A673 (cell line): ENCODE measurements at regions not wholly inside any gene's neighbourhood (a gene's known extent, or its start where the extent isn't known, plus 50 kb on each side); places are given as distances from the start of the nearest gene placed in this dataset.

ENCODE experiments used
- EZH2 ChIP-seq: fragments of 200-600 bp; sonication (generic); IDR thresholded peaks from 2 replicates; pipeline ENCODE4 v1.6.1; 2017; ENCODE audit warnings: borderline replicate concordance, low read depth, mild to moderate bottlenecking, mixed read lengths, antibody characterized with exemption, low read length; ENCODE audit not compliant: poor library complexity, severe bottlenecking
- TF ChIP-seq, protein P1 (sequence below): fragments of 300-800, 200-600 bp; sonication (generic); conservative IDR thresholded peaks from 2 replicates; pipeline ENCODE4 v1.5.1; 2017; ENCODE audit warnings: low read depth, mild to moderate bottlenecking, antibody characterized with exemption, low read length, moderate library complexity, mixed read lengths

GRCh38 chr9:34892886-34893285 is 65.2 kb upstream of the PHF24 start:
- TF ChIP-seq, protein P1, sequence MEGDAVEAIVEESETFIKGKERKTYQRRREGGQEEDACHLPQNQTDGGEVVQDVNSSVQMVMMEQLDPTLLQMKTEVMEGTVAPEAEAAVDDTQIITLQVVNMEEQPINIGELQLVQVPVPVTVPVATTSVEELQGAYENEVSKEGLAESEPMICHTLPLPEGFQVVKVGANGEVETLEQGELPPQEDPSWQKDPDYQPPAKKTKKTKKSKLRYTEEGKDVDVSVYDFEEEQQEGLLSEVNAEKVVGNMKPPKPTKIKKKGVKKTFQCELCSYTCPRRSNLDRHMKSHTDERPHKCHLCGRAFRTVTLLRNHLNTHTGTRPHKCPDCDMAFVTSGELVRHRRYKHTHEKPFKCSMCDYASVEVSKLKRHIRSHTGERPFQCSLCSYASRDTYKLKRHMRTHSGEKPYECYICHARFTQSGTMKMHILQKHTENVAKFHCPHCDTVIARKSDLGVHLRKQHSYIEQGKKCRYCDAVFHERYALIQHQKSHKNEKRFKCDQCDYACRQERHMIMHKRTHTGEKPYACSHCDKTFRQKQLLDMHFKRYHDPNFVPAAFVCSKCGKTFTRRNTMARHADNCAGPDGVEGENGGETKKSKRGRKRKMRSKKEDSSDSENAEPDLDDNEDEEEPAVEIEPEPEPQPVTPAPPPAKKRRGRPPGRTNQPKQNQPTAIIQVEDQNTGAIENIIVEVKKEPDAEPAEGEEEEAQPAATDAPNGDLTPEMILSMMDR = no peak
- no peak for TF ChIP-seq EZH2
